Adrenal gland (tissue), 5 donors: ENCODE measurements at regions not wholly inside any gene's neighbourhood (a gene's known extent, or its start where the extent isn't known, plus 50 kb on each side); places are given as distances from the start of the nearest gene placed in this dataset.

Experiments used
- CTCF ChIP-seq, 6 experiments: fragments of 450-650 bp in 4 of 6; fragments of 200-600 bp in 2 of 6; sonication (generic) in 1 of 6; IDR thresholded peaks; 1 replicate in 5 of 6; 2 replicates in 1 of 6; pipeline versions ENCODE4 v1.5.1 to v1.8.0; 2016 to 2021; ENCODE audit warnings: antibody characterized with exemption in 6 of 6, mild to moderate bottlenecking in 2 of 6, moderate library complexity in 1 of 6
- POLR2A ChIP-seq, 2 donors: fragments of 450-650 bp; IDR thresholded peaks; one replicate each; pipeline ENCODE4 v1.6.1; 2017; ENCODE audit warnings: antibody characterized with exemption in 2 of 2, mild to moderate bottlenecking in 2 of 2, moderate library complexity in 1 of 2
- donor health status: DM: no; HTN: no; CAD: no.

GRCh38 chr5:29069104-29069402 is 2030.7 kb upstream of the CDH9 start:
- TF ChIP-seq CTCF (IDR thresholded peaks at IDR 0.05), result no peak
- no peak for TF ChIP-seq POLR2A (IDR thresholded peaks at IDR 0.05)
